HG02970 (cell line): ENCODE measurements at regions not wholly inside any gene's neighbourhood (a gene's known extent, or its start where the extent isn't known, plus 50 kb on each side); places are given as distances from the start of the nearest gene placed in this dataset.

Experiments used
- ATAC-seq: cut with Tn5 transposase; IDR thresholded peaks from one replicate; pipeline ENCODE4 v1.9.1; 2021; ENCODE audit warnings: mild to moderate bottlenecking, moderate library complexity, moderate number of reproducible peaks; ENCODE audit not compliant: unreplicated experiment, low FRiP score

DNA sequence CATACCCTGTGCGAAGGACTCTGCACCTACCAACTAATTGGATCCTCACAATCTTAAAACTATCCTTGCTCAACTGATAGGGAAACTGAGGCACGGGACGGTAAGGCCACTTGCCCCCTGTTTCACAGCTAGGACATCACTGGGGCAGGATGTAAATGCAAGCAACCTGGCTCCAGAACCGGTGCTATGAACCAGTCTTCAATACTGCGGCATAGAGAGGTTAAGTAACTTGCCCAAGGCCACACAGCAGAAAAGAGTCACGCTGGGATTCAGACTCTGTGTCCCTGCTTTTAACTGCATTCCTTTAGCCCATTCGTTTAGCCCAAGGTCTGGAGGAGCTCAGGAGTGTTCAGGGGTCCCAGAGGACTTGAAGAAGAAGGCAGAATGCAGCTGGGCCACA is 76.1 kb downstream of the NCOR2 start:
- no peak for ATAC-seq

DNA sequence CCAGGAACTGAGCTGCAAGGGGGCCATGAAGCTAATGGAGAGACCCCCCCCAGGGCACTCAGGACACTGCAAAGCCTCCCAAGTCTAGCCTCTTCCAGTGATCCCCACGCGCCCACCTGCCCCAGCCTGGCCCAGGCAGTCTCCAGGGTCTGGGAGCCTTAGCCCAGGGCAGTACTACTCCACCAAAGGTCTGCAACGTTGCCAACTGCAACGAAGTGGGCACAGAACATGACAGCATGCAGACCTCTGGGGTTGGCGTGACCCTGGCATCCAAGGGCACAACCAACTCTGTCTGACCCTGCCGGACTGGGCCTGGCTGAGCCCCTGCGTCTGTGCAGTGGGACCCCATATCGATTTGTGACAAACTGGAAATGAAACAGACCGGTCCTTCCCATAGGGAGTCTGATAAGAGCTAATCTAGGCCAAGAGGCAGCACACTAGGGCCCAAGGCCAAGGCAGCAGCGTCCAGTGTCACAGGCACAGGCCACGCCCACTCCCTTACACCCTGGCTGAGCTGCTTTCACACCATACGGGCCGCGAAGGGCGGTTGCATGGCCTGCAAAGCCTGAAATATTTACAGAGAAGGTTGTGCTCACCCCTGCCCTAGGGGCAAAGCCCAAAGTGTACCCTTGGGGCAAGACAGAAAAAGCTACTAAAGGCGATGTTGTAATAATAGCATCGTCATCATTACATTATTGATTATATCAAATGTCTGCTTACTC is 76.7 kb downstream of the NCOR2 start:
- ATAC-seq, result no peak

DNA sequence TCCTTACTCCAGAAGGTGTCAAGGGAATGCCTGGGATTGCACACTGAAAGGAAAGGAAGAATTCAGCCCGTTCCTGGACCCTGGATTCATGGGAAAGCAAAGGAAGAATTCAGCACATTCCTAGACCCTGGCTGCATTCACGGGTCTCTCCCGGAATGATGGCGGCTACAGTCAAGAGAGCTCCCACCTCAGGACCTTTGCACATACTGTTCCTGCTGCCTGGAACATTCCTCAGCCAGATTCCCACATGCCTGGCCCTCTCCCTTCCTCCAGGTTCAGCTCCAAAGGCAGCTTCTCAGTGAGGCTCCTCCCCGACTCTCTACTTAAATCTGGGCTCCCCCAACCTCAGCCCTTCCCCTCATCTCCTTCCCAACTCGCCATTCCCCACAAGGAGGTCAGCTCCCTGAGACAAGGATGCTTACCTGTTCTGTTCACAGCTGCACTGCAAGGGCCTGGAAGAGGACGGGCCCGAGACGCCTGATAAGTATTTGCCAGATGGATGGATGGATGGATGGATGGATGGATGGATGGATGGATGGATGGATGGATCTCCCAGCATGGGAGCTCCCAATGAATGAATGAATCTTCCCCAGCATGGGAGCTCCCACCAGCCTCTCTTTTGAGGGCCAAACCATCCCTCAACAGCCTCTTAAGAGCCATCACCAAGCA is 77.4 kb downstream of the NCOR2 start:
- no peak for ATAC-seq

DNA sequence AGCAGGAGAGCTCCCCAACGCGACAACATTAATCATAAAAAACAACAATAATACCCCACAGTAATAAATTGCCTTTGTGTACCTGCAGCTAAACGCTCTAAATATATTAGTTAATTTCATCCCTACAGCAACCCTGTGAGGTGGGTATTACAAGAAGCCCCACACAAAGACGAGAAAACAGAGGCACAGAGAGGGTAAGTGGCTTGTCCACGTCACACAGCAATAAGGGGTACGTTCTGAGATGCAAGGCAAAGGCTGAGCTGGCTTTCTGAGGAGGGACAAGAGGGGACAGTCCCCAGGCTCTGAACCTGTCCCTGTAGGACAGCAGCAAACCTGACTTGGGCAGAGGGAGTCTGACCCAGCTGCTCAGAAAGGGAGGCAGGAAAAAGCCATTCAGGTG is 78.2 kb downstream of the NCOR2 start:
- ATAC-seq, result no peak

DNA sequence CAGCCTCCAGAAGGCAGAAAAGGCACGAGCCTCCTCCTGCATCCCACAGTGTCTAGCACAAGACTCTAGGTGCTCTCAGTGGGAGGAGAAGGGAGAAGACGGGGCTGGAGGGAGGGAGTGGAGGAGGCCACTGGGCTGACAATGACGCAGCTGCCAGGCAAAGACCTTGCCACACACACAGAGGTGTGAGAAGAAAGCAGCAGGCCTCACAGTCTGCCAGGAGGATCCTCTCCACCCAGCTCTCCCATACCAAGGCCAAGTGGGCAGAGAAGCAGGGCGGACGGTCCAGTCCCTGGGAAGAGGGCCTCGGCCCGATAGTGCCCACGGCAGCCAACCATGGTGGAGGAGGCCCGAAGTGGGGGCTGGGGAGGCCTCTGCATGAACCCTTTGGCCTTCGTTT is 78.9 kb downstream of the NCOR2 start:
- ATAC-seq, result no peak

DNA sequence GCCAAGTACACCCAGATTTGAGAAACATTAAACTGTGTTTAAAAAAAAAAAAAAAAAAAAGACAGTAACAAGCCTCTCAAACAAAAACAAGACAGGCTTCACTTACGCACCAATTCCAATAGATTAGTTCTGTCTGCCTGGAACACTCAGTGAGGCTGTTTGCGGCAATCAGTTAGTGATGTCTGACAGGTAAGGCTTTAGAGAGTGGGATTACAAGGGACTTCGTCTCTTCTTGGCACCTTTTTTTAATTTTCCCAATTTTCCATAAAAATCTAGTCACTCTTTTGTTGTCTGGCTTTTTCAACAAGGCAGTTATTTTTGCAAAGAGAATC is 79.6 kb downstream of the NCOR2 start:
- no peak for ATAC-seq

DNA sequence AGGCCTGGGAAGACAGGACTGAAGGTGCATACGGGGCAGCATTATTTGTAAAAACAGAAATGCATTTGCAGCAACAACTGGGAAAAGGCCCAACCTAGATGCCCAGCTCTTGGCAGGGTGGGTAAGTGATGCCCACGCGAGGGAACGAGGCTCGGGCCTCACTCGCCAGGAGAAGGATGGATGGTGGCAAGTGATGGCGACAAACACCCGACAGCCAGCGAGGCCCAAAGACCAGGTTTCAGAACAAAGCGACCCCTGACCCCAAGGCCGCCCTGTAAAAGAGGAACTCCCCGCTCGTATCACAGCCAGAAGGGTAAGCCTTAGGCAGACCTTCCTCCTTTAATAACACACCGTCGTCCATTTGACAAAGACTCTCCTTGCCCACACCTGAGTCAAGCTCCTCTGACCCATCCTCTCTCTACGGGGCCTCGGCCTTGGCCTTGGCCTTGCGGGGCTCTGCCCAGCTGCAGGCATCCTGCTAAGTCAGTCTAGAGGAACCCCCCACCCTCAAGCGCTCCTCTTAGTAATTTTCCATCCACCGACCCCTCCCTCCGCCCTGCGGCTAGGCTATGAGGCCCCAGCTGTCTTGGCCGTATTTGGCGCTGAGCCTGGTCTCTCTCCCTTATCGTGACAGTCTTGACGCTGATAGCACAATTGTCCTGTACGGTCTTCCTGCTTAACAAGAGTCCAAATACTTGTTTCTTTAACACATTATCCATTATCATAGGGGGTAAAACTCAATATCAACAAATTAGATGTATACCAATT is 80.2 kb downstream of the NCOR2 start:
- ATAC-seq, result no peak

DNA sequence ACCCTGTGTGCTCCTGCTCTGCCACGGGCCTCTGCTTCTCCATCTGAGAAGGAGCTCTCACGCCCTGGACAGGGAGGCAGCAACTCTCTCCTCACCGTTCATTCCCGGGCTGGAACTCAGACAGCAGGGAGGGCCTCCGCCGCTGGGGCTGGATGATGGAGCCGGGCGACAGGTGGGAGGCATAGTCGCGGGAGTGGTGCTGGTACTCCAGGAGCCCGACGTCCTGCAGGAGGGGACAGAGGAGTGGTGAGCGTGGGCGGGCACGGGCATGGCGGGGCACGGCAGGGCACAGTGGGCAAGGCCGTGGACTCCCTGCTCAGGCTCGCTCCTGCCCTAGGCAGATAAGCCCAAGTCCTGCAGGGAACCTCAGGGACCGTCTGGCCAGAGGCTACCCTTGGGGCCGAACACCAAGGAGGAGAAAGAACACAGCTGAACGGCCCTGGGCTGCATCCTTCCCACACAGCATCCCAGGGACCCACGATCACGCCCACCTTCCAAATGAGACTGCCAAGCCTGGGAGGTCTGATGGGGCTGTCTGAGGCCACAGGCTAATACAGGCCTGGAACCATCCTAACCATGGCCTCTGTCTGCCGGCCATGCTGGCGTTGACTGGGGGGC is 81.0 kb downstream of the NCOR2 start:
- ATAC-seq, result no peak

DNA sequence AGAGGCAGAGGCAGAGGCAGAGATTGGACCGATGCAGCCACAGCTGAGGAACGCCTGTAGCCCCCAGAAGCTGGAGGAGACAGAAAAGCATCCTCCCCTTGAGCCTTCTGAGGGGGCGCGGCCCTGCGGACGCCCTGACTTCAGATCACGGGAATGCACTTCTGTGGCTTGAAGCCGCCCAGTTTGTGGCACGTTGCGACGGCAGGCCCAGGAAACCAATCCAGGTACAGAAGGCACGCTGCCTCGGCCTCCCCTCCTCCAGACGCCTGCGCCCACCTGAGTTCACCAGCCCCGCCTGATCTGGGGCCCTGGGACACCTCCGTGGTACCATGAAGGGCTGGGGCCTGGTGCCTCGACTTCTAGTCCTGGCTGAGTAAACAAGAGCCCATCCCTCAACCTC is 82.0 kb downstream of the NCOR2 start:
- ATAC-seq, result no peak

DNA sequence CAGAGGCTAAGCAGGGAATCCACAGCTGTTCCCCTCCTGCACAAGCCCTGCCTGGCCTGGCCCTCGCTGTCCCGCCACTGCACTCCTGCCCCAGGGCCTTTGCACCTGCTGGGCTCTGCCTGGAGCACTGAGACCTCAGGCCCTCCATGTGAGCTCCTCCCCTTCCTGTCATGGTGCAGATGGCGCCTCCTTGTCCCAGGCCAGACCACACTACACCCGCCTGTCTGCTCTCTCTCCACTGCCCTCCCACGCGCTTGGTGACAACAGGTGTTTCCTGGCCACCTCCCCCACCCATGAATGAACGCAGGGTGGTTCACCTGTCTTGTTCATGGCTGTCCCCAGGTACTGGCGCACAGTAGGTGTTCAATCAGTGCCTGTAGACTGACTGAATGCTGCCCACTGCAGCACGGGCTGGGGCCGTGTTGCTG is 82.9 kb downstream of the NCOR2 start:
- no peak for ATAC-seq

DNA sequence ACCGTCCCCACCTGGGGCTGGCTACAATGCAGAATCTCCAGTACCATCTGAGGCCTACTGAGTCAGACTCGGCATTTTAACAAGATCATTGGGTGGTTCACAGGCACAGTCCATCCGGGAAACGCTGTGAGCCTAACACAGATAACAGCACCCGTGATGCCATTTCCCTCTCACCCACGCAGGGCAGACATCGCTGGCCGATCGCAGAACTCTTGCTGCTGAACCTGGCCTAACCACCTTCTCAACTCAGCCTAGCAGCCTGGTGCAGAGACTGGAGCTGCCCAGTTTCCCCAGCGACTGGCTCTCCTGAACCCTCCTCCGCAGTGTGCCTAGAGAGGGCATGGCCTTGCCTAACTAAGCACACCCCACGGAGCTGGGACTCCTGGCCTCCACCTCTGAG is 83.3 kb downstream of the NCOR2 start:
- ATAC-seq, result no peak

DNA sequence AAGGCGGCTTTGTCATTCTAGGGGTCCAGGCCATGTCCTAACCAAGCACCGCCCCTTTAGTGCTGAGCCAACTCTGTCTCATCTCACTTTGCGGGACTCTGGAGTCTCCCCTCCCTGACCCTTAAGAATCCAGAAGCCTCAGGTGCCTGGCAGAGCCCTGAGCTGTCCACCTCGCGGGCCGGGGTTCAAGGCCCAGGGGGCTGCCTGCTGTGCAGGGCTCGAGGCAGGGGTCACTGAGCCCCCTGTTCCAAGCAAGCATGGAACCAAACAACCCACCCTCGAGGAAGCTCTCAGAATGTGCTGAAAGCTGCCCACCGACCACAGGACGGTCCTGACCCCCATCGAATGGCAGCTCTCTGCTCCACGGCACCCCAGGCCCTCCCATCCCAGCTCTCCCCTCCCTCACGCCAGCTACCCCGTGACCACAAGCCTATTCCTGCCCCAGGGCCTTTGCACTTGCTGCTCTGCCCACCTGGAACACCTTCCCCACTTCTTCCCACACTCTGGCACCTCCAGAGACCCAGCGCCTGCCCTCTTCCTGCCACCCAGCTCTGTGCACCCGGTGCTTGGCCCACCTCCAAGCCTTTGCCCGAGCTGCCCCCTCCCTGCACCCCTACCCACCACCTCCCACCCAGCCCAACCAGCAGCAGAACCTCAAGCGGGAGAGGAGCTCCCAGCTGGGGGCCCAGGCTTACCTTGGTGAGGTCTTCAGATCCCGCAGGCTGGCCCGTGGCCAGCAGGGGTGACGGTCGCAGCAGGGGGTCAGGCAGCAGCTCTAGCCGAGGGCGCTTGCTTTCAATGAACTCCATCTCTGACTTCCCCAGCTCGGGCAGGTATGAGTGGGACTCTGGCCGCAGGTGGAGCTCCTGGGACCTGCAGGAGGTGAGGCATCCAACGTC is 84.3 kb downstream of the NCOR2 start:
- no peak for ATAC-seq

DNA sequence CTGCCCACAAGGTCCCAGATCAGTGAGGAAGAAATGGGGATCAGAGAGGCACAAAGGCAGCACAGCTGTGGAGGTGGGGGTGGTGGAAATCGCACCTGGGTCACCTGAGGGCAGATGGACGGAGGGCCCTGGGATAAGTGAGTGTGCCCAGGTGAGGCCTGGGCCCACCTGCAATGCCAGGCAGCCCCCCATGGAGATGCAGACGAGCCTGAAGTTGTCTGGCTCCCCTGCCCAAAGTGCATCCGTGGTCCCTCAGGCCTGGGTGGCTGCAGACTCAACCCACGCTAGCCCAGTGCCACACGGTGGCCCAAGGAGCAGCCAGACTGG is 84.9 kb downstream of the NCOR2 start:
- ATAC-seq, result no peak

DNA sequence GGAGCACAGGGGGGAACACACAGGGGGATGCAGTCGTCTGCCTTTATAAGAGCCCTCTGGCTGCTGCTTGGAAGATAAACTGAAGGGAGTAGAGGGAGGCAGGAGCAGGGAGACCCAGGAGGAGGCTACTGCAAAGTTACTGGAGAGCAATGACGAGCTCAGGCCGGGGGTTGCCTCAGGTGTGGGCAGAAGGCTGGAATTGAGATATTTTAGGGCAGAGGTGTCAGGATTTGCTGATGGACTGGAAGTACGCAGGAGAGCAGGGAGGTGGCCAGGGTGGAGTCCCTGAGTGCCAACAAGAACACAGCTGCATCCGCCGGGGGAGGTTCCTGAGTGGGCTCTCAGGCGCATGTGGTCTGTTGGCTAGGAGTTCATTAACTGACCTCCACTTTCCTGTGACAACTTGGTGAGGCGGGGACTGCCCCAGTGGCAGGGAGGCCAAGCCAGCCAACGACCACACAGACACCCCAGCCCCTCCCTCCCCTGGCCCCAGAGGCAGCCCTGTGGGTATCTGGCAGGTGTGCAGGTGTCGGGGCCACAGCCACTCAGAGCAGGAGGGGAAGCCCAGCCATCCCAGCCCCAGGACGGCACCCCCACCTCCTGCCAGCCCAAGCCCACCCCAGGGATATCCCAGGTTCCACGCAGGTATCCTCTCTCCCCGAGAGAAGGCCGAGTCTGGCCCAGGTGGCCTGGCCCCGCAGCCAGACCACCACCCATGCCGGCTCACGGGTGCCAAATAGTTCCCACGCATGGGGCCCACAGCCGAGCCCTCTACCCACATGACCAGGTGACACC is 85.4 kb downstream of the NCOR2 start:
- ATAC-seq, result no peak

DNA sequence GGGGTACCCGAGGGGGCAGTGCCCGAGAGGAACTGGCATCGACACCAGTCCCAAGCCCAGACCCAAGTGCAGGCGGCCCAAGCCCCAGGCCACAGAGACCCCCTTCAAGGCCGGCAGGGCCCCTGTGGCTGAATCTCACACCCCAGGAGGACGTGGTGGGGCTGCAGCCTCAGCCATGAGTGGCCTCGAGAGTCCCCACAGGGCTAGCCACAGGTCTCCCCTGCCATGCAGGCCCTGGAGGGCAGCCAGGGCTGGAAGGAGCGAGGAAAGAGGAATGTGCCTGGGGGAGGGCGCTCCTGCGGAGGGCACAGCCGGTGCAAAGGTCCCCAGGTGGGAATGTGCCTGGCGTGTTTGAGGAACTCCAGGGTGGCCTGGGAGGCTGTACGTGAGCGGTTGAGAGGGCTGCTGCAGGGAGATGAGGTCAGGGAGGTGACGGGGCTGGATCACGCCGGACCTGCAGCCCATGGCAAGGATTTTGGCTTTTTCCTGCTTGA is 86.1 kb downstream of the NCOR2 start:
- no peak for ATAC-seq

DNA sequence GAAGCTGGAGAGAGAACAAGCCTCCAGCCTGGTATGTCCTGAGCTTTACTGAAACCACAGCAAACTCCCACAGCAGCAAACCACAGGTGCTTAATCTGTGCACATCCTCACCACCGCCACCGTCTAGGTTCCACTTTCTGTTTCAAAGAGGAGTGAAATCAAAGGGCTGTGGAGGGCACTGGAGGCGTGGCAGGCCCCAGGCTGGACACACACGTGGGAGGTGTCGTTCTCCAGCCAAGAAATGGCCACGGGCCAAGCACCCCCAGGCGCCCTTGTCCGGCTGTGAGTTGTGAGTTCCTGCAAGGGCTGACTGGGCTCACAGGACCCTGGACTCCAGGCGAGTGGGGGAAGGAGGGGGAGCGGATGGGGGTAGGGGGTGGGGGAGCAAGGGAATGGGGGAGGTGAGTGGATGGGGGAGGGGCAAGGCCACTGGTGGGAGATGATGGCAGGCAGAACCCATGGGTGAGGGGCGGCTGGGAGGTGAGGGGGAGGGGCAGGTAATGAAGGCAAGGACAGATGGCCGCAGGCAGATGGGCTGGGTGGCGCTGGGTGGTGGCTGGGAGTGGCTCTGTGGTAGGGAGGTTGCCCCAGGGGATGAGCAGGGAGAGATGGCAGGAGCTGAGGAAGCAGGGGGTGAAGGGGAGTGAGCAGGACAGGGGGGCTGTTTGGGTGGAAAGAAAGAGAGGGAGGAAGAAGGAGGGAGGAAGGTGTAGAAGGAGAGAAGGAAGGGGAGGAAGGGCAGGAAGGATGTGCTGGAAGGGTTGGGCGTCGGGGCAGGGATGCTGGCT is 86.7 kb downstream of the NCOR2 start:
- peak; percentile 55 for ATAC-seq

DNA sequence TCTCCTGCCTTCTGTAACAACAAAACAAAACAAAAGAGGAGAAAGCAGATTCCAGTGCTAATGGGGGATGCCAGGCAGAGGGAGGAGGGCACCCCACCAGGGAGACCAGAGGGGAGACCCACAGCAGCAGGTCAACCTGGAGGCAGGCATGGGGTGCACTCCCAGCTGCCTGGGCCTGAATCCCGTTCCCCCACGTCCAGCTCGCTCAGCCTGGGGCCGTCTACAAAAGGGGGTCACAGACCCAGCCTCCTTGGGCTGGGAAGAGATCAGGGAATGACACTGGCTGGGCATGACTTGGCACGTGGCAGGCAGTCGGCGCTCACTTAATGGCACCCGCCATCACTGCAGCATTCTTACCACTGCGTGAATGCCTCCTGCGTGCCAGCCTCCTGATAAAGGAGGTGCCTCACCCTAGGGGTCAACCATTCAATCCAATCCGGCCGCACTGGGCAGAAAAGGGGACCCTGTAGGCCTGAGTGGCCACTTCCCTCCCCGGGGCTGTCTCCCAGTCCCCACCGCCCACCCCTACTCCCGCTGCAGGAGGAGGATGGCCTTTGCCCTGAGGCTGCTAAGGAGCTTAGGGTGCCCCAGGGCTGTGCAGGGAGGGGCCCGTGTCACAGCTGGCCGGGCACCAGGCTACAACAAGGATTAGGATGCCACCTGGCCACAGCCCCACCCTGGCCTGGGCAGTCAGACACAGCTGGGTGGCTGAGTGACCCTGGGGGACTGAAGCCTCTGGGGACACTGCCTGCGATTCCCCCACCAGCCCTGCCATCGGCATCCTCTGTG is 87.5 kb downstream of the NCOR2 start:
- ATAC-seq, result peak; percentile 33
